Stimulated activated CD4-positive, alpha-beta T cell treated with anti-CD3 and anti-CD28 coated beads, Interleukin-2, amount 100 ng/mL, for 24 hours (primary cell): ENCODE measurements at regions not wholly inside any gene's neighbourhood (a gene's known extent, or its start where the extent isn't known, plus 50 kb on each side); places are given as distances from the start of the nearest gene placed in this dataset.

Experiments
- DNase-seq, 2 donors: peaks; one replicate each; pipeline ENCODE4 v3.0.0-alpha.2; 2020

DNA sequence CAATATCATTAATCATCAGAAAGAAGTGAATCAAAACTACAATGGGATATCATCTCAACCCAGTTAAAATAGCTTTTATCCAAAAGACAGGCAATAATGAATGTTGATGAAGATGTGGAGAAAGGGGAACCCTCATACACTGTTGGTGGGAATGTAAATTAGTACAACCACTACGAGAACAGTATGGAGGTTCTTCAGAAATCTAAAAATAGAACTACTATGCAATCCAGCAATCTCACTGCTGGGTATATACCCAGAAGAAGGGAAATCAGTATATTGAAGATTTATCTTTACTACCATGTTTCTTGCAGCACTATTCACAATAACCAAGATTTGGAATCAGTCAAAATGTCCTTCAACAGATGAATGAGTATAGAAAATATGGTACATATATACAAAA, 189.8 kb downstream of the HHIPL2 start:
- DNase-seq, result no peak

DNA sequence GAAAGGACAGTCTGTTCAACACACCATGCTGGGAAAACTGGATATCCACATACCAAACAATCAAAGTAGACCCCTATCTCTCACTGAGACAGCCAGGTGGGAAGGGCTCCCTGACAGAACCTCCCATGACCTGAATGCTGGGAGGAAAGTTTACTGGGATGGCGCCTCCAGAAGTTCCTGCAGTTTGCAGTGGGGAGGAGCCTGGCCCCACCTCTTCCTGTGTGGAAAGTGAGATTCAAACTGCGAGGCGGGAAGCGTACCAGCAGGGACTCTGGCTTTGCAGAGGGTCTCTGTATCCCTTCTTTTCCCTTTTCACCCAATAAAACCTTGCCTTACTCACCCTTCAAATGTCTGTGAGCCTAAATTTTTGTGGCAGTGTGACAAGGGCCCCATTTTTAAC, 190.7 kb downstream of the HHIPL2 start:
- no peak for DNase-seq

DNA sequence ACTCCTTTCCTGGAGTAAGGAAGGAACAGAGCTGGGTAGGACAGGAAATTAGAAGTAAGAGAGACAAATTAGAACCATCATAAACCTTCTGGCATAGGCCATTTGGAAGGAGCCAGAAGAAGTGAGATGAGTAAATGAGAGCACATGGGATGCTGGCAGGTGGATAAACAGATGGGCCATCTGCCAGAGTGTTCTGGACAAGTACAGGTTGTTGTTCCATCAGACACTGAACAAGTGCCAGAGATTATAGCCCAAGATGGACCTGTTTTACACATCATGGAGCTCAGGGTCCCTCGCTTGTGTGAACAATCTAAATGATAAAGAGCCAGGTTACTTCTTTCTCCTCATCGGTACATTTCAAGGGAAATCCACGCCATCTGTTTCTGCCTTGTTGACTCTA, 200.3 kb downstream of the HHIPL2 start:
- no peak for DNase-seq

DNA sequence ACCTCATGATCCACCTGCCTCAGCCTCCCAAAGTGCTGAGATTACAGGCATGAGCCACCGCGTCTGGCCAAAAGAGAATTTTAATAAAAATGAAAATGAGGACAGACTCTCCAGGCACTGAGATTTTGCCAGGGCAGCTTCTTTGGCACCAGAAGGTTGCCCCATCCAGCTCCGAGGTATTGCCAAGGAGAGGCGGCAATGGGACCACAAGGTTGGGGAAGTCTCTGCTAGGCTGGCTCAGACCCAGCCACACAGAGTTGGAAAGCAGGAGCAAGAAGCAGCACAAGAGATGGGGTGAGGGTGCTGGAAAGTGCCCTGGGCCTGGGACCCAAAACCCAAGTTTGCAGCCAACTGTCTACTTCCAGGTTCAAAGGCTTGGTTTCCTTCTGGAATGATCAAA, 200.9 kb downstream of the HHIPL2 start:
- DNase-seq, result no peak

DNA sequence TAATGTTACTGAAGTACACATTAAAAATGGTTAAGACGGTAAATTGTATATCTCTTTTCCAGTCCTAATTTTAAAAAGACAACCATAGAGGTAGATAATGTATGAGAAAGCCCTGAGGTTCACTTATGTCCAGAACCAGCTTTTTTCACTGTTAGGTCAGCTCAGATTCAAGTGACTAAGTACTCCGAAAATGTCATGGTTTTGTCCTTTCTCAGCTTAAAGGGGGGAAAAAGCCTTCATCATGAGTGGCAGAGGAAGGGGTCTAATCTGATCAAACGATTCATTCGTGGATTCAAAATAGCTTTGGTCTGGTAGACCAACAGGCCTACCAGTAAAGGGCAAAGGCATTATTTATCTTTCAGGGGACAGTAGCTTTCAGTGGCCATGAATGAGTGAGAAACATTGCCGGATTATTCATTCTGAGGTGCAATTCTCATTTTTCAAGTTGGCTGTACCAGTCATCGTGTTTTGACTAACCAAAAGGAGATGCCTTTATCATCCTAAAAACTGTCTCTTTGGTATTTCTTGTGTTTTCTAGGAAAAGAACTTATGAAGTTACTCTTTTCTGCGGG, 208.4 kb downstream of the HHIPL2 start:
- no peak for DNase-seq

DNA sequence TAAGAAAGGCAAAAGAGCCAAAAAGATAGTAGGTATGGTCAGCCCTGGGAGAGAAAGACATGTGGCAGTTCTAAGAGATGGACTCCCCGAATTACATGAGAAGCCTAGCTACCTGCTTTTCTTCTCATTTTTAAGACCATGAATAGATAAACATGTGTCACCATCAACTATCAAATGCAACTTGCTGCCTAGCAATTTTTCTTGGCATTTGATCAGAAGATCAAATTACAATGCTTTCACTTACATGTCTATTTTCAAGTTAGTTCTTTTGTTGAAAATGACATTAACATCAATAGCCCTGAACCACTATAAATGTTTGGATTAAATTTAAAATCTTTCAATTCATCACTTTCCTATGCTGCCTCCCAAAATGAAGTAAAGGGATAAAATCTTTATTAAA, 212.3 kb downstream of the HHIPL2 start:
- no peak for DNase-seq

DNA sequence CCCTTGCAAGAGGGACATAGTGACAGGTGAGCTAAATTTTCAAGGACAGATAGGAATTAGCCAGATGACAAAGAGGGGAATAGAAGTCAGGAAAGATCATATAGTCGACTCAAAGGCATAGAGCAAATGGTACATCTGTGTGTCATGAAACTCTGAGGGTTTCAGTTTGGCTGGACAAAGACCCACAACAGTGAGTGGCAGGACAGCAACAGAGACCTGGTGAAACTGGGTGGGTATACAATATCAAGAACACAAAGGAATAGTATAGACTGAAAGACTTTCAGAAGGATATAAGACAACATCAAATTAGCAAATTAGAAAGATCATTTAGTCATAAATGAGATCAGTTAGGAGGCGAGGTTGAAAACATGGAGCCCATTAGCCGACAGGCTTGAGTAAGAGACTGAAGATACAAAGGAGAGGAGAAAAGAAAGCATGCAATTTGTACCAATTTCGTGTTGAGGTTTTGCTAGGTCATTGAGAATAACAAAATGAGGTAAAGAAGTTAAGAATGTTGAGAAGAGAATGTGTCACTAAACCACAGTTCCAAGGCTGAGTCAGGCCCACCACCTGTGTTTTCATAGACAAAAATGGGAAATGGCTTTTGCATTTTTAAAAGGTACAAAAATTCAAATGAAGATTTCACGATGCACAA, 213.8 kb downstream of the HHIPL2 start:
- DNase-seq, result no peak

DNA sequence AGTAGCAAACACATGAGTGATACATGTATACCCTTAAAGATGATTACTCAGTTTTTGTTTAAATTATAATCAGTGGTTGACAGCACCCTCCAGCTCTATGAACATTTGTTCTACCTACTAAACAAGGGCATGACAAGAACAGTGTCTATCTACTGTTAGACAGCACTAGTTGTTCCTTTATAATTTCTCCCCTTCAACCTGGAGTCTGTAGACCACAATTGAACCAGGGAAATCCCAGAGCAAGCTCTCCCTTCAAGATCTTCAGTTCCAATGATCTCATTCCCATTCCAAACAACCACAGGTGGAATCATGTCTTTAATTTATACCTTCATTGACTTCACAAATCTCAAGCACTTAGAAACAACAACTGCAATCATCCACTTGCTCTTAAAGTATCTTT, 216.1 kb downstream of the HHIPL2 start:
- DNase-seq, result no peak

DNA sequence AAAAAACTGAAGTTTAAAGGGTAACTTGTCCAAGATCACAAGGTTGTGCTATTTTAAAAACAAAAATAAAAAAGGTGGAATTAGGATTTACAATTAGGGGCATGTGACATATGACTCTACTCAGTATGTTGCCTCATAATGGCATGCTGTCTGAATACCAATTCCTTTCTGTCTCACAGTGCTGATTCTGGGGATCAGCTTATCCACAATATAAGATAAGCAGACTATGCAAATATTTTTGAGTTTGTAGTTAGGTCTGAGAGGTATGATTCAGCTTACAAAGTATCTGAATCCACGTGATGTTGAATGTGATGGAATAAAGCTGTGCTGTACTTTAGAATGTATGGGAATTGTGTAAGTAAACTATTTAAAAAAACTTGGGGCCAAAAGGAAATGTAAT, 216.6 kb downstream of the HHIPL2 start:
- DNase-seq, result no peak

DNA sequence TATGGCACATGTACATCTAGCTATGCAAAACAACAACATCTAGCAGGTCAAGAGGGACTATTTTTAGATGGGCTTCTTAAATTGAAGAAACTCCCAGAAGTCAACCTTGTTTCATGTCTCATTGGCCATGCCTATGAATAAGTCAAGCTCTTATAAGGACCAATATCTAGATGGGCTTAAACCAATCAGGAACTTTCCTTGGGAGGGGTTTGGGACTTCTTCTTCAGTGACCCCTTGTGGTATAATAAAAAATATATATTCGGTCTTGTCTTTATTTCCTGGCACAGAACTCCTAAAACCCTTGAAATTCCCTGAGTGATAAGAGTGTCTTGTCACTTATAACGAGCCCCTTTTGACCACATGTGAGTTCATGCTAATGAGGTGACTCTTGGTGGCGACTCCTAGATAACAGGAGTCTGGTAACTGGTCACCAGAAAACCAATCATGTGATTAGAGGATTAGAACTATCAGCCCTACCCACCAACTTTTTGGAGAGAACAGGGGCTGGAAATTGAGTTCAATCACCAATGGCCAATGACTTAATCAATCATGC, 218.3 kb downstream of the HHIPL2 start:
- DNase-seq, result no peak

DNA sequence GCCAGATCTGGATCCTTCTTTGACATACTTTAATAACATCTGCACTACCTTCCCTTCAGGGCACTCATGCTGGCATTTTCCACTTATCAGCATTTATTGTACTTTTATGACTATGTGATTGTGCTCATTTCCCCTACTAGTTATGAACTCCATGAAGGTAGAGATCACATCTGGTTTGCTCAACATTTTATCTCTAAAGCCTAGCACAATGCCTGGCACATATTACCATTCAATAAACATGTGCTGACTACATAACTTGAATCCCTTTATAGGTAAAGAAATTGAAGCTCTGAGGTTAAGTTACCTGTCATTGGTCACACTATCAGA, 221.2 kb downstream of the HHIPL2 start:
- no peak for DNase-seq

DNA sequence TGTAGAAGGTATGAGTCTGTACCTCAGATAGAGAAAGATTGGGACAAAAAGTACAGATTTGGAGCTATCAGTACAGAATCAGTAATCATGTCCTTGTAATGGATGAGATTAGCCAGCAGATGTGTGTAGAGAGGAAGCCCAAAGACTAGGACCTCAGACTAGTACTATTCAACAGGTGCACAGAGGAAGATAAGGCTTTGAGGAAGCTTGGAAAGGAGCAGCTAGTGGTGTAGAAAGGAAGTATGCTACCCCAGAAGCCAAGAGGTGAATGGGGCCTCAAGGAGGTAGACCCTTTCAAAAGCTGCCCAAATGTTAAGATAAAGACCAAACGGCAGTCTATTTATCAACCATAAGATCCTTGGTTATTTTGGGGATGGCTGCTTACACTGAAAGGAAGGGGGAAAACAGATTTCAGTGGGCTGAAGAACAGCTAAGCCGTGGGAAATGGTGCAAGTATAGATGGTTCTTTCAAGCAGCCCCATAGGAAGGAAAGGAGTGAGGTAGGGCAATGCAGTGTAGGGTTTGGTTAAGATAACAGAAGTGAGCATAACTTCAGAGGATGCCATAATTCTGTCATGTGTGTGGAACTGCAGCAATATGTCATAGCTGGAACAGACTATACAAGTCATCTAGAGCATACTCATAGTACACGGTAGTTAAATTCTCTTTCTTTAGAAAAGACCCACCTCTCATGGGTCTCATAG, 221.7 kb downstream of the HHIPL2 start:
- DNase-seq, result no peak

DNA sequence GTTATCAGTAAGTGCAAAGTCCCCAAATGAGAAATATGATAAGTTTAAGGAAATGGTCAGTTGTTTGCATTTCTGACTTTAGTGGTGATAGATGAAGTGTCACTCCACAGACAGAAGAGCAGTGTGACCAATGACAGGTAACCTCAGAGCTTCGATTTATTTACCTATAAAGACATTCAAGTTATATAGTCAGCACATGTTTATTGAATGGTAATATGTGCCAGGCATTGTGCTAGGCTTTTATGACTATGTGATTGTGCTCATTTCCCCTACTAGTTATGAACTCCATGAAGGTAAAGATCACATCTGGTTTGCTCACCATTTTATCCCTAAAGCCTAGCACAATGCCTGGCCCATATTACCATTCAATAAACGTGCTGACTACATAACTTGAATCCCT, 222.4 kb downstream of the HHIPL2 start:
- DNase-seq, result no peak

DNA sequence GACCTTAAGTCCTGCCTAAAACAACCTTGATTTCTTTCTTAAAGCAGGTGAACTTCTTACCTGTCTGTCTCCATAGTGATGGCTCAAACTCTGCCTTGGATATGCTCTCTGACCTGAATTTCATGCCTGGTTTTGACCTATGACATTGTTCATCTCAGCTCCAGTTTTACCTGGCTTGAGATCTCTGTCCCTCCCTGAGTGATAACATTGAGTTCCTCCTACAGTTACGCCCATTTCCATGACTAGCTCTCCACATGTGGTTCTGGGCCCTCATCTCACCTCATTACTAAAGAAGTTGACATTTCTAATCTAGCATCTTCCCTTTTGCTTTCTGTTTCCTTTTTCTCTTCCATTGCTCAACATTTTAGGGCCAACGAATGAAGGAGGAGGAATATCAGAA, 233.1 kb downstream of the HHIPL2 start:
- no peak for DNase-seq

DNA sequence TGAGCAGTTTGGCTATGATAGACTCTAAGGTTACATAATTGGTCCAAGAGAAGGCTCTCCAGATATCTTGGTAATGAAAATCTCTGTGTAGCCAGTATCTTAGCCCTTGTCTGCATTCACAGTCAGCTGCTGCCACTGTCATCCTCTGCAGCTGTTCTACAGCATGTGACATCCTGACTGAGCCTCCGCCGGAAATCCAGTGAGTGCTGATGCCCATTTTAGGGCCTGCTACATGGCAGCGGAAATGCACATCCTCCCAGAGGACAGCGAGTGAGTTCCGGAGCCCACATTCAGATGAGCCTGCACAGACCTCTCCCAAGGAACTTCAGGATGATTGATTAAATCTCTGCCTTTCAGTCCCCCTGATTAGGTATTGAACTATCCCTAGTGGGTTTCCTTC, 237.1 kb downstream of the HHIPL2 start:
- no peak for DNase-seq

DNA sequence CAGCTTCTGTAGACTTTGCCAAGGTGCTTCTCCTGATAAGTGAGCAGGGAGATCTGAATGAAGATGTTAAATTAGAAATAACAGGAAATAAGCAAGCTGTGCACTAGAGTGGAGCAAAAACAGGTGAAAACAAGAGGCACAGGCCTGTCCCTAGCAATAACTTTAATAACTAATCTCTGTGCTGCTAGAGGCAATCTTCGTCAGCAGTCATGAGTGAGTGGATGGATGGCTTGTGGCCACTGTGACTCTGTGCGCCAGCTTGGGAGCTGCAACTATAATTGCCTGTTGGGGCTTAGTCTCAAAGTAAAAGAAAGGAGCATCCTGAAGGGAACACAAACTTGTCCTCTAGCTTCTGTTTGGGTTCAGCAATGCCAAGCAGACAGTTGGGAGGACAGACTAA, 240.3 kb downstream of the HHIPL2 start:
- DNase-seq, result no peak

DNA sequence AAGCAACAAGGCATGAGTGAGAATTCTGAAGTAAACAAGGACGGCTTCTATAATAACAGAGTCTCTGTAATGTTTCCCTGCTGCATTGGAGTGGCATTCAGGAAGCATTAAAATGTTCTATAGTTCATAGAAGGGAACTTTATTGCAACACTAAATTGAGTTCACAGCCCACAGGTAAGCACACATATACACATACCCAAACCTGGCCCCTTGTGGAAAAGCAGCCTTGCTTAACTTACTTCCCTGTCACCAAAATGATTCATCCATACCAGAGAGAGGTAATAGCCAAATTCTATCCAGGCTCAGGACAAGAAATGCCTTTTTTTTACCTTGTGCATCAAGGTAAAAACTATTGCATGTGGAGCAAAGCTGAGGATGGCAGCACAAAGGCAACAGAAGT, 241.4 kb downstream of the HHIPL2 start:
- no peak for DNase-seq

DNA sequence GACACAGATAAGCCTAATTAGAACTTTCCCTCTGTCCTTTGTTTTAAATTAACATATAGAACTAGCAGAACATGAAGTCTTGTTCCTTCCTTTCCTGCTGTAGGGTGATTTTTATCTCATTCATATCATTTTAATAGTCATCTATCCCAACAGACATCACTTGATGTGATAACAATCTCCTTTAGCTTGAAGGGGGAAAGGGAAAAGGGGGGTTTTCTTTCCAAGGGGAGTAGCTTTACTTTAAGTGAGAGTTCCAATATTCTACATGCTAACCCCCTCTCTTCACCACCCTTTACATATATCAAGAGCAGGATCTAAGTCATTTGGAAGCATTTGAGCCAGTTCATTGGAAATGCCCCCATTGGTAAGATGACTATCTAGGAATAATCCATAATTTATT, 241.9 kb downstream of the HHIPL2 start:
- no peak for DNase-seq

DNA sequence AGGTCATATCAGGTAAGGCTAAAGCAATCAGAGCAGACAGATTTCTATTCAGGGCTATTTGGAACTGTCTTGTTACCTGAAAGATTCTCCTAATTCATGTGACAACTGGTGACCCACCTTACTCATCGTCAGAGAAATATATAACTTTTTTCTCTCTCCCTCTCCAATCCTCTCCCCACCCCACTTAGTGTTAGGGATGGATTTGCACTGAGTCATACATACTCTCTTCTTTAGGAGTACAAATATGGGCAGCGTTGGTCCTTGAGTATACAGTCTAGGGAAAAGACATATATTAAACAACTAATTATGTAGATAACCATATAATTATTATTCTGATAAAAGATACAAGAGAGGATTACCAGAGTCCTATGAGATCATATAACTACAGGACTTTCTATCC, 246.3 kb downstream of the HHIPL2 start:
- no peak for DNase-seq

DNA sequence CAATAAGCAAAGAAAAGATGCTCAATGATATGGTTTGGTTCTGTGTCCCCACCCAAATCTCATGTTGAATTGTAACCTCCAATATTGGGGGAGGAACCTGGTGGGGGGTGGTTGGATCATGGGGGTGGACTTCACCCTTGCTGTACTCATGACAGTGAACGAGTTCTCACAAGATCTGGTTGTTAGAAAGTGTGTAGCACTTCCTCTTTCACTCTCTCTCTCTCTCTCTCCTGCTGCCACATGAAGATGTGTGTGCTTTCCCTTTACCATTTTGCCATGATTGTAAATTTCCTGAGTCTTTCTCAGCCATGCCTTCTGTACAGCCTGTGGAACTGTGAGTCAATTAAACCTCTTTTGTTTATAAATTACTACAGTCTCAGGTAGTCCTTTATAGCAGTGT, 248.4 kb downstream of the HHIPL2 start:
- no peak for DNase-seq

DNA sequence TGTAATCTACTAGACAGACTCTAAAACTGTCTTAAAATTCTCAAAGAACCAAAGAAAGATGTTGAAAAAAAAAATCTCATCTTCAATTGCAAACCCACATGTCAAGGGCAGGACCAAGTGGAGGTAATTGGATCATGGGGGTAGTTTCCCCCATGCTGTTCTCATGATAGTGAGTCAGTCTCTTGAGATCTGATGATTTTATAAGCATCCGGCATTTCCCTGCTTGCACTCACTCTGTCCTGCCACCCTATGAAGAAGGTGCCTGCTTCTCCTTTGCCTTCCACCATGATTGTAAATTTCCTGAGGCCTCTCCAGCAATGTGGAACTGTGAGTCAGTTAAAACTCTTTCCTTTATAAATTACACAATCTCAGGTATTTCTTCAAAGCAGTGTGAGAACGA, 257.0 kb downstream of the HHIPL2 start:
- no peak for DNase-seq

DNA sequence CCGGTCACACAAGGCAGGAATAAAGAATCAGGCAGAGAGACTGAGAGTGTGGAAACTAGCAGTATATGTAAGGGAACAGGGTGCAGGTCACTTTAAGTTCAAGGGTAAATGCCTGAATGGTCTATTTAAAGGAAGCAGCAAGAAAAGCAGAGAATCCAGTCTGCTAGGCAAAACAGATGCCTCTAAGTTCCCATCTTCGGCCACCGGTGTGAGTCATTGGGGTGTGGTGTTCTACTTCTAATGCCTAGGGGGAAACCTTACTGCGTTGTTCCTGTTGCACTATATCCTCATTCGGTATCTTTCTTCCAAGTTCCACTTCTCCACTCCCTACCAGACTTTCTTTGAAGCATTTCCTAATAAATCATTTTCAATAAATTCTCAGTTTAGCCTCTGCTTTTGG, 259.9 kb downstream of the HHIPL2 start:
- DNase-seq, result no peak

DNA sequence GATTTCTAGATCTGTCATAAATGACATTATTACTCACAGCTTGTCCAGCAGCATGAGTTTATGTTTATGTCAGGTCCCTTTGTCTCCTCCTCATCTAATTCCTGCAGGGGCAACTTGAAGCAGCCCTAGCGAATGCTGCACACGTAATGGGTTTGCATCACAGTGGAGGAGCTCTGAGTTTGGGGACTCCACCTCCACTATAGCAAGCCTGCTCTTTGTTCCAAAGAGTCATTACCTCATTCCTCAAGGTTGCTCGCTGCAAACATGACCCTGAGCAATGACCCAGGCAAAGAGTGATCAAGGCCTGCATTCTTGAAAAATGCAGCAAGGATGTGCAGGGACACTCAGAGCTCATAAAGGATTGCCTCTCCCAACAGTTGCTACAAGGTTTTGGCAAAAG, 261.9 kb downstream of the HHIPL2 start:
- DNase-seq, result no peak

DNA sequence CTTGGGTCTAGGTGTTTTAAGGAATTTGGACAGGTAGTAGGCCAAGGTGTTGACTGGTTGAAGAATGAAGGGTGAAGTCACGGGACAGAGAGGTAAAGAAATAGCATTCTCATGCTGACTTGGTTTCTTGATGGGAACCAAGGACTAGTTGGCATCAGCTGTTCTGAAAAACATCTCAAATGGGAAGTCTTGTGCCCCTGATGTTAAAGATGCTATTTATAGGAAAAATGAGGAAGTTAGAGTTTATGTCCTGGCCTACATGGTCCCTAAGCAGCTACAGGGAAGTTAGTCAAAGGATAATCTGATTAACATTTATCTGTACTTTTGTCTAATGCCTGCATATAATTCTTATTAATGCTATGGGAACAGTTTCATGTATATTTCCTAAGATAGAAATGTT, 262.4 kb downstream of the HHIPL2 start:
- no peak for DNase-seq

DNA sequence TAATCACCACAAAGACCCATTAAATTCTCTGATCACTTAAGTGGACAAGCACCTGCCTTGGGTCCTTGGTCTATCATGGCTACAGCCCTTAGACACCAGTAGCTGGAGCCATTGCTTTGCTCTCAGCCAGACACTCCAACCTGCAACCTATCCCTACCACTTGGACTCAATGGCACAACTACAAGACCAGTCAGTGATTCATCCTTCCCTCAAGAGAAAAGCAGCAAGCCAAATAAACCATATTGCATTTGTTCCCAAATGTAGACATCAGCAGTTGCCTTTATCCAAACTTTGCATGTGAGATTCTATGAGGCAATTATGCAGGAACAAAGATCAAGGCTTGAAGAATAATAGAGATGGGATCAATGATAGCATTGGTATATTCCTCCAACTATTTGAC, 263.4 kb downstream of the HHIPL2 start:
- DNase-seq, result no peak
